A673 (cell line): ENCODE measurements at regions not wholly inside any gene's neighbourhood (a gene's known extent, or its start where the extent isn't known, plus 50 kb on each side); places are given as distances from the start of the nearest gene placed in this dataset.

ENCODE experiments used
- CTCF ChIP-seq: fragments of 300-800, 200-600 bp; sonication (generic); conservative IDR thresholded peaks from 2 replicates; pipeline ENCODE4 v1.5.1; 2017; ENCODE audit warnings: low read depth, mild to moderate bottlenecking, antibody characterized with exemption, low read length, moderate library complexity, mixed read lengths
- EZH2 ChIP-seq: fragments of 200-600 bp; sonication (generic); IDR thresholded peaks from 2 replicates; pipeline ENCODE4 v1.6.1; 2017; ENCODE audit warnings: borderline replicate concordance, low read depth, mild to moderate bottlenecking, mixed read lengths, antibody characterized with exemption, low read length; ENCODE audit not compliant: poor library complexity, severe bottlenecking

DNA sequence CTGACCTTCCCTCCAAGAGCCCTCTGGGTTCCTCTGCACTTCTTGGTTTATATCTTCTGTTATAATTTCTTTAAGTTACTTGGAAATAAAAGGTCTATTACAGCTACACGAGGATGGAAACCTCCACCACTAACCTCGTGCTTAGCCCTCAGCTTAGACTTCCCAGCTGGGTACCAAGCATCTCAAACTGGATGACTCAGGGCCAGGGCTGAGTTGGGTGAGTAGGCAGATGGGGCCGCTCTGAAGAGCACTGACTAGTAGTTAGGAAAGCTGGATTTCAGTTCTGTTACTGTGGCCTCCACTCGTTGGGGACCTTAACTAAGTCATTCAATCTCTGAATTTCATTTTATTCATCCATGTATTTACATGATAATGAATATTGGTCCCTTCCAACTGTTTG lies 1036.6 kb downstream of the IGSF11 start:
- TF ChIP-seq EZH2 (no peak), CTCF (no peak)
